ENCODE measurements at regions not wholly inside any gene's neighbourhood (a gene's known extent, or its start where the extent isn't known, plus 50 kb on each side); places are given as distances from the start of the nearest gene placed in this dataset.

DNA sequence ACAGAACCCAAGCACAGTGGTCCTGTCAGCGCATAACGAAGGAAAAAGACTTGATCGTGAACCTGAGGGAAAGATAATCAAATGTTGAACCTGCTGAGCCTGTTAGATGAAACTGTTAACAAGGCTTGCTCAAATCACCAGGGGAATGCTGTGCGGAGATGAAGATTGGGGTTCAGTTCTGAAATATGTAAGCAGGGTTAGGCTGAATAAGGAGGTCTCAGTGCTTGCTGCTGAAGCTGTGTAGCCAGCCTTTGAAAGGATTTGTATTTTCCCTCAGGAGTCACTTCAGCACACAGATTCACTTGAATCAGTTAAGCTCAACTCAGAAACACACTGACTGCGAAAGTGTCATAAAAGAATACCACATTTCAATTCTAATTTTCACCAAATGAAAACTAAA, 793.5 kb downstream of the OLFM4 start:
- H3K4me3 ChIP-seq, result no peak overlapping the region

DNA sequence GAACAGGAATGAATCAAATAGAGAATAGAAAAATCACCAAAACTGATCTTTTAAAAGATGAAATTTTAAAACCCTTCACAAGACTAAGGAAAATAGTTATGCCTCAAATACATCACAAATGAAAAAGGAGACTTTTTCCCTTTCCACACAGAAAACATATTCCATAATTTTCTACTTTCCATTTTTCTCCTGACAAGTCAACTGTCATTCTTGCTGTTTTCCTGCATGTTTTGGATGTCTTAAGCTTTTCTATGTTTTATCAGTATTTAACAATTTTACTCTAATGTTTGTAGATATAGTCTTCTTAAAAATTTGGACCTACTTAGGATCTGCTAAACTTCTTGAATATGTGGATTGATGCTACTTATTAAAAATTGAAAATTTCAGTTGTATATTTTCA, 810.8 kb downstream of the OLFM4 start:
- Histone ChIP-seq H3K27ac (no peak overlapping the region), H3K27me3 (no peaks in the 10 kb centered on the region), H3K4me1 (no peaks in the 10 kb centered on the region), H3K4me3 (no peak overlapping the region), H3K36me3 (no peaks in the 10 kb centered on the region), H3K9me3 (no peaks in the 10 kb centered on the region)
- intact Hi-C loops (cut with DNase I; ENCODE audit: low total_unique reads), result no loop called here
- TF ChIP-seq, protein P1, sequence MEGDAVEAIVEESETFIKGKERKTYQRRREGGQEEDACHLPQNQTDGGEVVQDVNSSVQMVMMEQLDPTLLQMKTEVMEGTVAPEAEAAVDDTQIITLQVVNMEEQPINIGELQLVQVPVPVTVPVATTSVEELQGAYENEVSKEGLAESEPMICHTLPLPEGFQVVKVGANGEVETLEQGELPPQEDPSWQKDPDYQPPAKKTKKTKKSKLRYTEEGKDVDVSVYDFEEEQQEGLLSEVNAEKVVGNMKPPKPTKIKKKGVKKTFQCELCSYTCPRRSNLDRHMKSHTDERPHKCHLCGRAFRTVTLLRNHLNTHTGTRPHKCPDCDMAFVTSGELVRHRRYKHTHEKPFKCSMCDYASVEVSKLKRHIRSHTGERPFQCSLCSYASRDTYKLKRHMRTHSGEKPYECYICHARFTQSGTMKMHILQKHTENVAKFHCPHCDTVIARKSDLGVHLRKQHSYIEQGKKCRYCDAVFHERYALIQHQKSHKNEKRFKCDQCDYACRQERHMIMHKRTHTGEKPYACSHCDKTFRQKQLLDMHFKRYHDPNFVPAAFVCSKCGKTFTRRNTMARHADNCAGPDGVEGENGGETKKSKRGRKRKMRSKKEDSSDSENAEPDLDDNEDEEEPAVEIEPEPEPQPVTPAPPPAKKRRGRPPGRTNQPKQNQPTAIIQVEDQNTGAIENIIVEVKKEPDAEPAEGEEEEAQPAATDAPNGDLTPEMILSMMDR (IDR thresholded peaks at IDR 0.05), result no peak
- TF ChIP-seq POLR2A (IDR thresholded peaks at IDR 0.05), result no peak
- no peak for DNase-seq

More for the DNA sequence above, 793.5 kb downstream of the OLFM4 start:
- intact Hi-C loops (cut with DNase I; ENCODE audit: low total_unique reads), result no loop called here
- Histone ChIP-seq H3K4me1 (no peaks in the 10 kb centered on the region), H3K9me3 (no peaks in the 10 kb centered on the region), H3K36me3 (no peaks in the 10 kb centered on the region), H3K27me3 (no peaks in the 10 kb centered on the region), H3K27ac (no peak overlapping the region)
- no peak for DNase-seq
- TF ChIP-seq, protein P1 (IDR thresholded peaks at IDR 0.05), result no peak
- TF ChIP-seq POLR2A (IDR thresholded peaks at IDR 0.05), result no peak

DNA sequence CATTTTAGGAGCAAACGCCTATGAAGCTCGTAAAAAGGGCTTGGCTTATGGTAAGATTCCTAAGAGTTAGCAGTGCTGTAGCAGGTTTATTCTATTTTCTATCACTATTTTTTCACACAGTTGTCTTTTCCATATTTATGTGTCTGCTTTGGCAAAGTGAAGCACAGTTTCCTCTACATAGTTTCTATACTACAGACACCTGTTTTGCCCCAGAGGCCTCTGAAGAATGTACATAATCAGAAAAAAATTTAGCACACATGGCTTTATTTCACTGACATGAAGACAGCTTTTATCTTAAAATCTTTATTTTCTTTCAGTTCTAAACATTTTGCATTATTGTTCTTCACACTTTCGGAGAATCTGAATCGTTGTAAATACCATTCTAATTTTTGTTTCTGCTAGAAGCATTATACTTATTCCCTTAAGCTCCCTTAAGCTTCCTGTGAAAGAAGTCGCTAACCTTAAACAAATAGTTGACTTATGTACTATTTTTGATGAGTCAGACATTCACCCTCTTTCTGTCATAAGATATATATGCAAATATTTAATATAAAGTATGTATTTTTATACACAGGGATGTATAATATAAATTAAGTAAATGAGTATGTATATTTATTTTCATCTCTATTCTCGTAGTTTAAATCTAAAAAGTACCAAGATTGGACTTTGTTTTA, 816.0 kb downstream of the OLFM4 start:
- H3K9me3 ChIP-seq, result no peaks in the 10 kb centered on the region
- intact Hi-C loops (cut with DNase I; ENCODE audit: low total_unique reads), result no loop called here
- H3K27me3 ChIP-seq, result no peaks in the 10 kb centered on the region
- H3K36me3 ChIP-seq, result no peaks in the 10 kb centered on the region
- no peak for DNase-seq
- no peak for TF ChIP-seq POLR2A (IDR thresholded peaks at IDR 0.05)
- TF ChIP-seq, protein P1 (IDR thresholded peaks at IDR 0.05), result no peak
- H3K4me1 ChIP-seq, result no peaks in the 10 kb centered on the region
- no peak overlapping the region for H3K4me3 ChIP-seq
- no peak overlapping the region for H3K27ac ChIP-seq

DNA sequence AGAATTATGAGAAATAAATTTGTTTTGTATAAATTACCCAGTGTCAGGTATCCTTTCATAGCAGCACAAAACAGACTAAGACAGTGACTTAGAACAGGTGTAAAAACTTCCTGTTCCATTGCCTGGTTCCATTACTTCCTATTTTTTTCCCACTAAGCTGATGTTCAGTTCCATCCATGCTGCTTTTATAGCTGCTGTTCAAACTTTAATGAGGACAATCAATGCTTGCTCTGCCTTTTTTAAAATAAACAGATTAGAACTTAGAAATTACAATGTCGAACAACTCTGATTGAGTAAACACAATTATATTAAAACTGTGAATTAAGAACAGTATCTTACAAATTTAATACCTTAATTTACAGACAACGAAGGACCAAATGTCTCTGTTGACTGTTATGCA, 818.9 kb downstream of the OLFM4 start:
- no peak for DNase-seq
- H3K27ac ChIP-seq, result no peak overlapping the region
- intact Hi-C loops (cut with DNase I; ENCODE audit: low total_unique reads), result no loop called here
- no peaks in the 10 kb centered on the region for H3K27me3 ChIP-seq
- no peaks in the 10 kb centered on the region for H3K4me1 ChIP-seq
- no peak for TF ChIP-seq POLR2A (IDR thresholded peaks at IDR 0.05)
- TF ChIP-seq, protein P1 (IDR thresholded peaks at IDR 0.05), result no peak
- no peaks in the 10 kb centered on the region for H3K36me3 ChIP-seq
- H3K4me3 ChIP-seq, result no peak overlapping the region
- H3K9me3 ChIP-seq, result no peaks in the 10 kb centered on the region

DNA sequence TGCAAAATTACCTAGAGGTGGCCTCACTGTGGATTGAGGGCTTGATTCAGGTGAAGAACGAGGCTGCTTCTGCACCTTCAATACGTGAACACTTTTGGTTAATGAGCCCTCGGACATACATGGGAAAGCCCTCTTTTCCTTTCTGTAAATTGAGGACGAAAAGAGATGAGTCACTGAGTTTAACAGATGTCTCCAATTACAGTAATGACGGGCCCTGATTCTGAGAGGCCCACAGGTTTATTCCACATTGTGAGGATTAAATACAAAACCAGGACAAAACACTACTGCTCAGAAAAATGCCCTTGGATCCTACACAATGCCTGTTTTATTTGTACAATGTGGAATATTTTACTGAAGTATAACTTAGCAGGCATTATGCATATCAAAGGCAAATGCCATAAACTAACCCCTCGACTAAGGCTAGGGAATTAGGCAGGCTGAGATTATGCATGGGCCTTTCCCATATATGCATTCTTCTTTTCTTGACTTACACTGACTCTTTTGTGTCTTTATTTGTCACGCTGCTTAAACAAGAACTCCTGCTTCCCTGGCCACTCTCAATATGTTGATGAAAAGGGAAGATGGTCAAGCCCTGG, 819.9 kb downstream of the OLFM4 start:
- no peak for TF ChIP-seq POLR2A (IDR thresholded peaks at IDR 0.05)
- TF ChIP-seq, protein P1 (IDR thresholded peaks at IDR 0.05), result no peak
- no peak for DNase-seq

More for the DNA sequence above, 819.9 kb downstream of the OLFM4 start:
- Histone ChIP-seq H3K27ac (no peak overlapping the region), H3K4me3 (no peak overlapping the region), H3K4me1 (no peaks in the 10 kb centered on the region), H3K9me3 (no peaks in the 10 kb centered on the region), H3K36me3 (no peaks in the 10 kb centered on the region), H3K27me3 (no peaks in the 10 kb centered on the region)
- intact Hi-C loops (cut with DNase I; ENCODE audit: low total_unique reads), result no loop called here

Data from uterus (tissue), 3 donors.